Activated naive CD4-positive, alpha-beta T cell treated with Interleukin-2 at 50 U/mL for 16 hours (primary cell): ENCODE measurements at regions not wholly inside any gene's neighbourhood (a gene's known extent, or its start where the extent isn't known, plus 50 kb on each side); places are given as distances from the start of the nearest gene placed in this dataset.
"Not testable (repeated sequence)": the region's sequence is repeated elsewhere in the genome, so short reads cannot be mapped to it uniquely, and the experiment has no call there.

Experiments used
- DNase-seq: peaks from one replicate; pipeline ENCODE4 v3.0.0-alpha.2; 2020

- DNase-seq: no peak
These were observed 213.4 kb downstream of the PPP1R3A start for GRCh38 chr7:113705439-113705838.

- no peak for DNase-seq
These were observed 220.1 kb downstream of the PPP1R3A start for GRCh38 chr7:113698556-113699220.

- DNase-seq: no peak
These were observed 224.7 kb downstream of the PPP1R3A start for GRCh38 chr7:113694149-113694548.

GRCh38 chr7:113684165-113684564, 234.6 kb downstream of the PPP1R3A start:
- no peak for DNase-seq

- DNase-seq: no peak
These were observed 241.0 kb downstream of the PPP1R3A start for GRCh38 chr7:113677811-113678210.

- no peak for DNase-seq
These were observed 253.9 kb downstream of the PPP1R3A start for GRCh38 chr7:113664867-113665266.

GRCh38 chr7:113659416-113659815, 259.4 kb downstream of the PPP1R3A start:
- no peak for DNase-seq

GRCh38 chr7:113657603-113658002, 261.2 kb downstream of the PPP1R3A start:
- DNase-seq: no peak

GRCh38 chr7:113652501-113652900, 266.3 kb downstream of the PPP1R3A start:
- no peak for DNase-seq

GRCh38 chr7:113649556-113649955, 269.3 kb downstream of the PPP1R3A start:
- no peak for DNase-seq

- DNase-seq: no peak
These were observed 279.6 kb downstream of the PPP1R3A start for GRCh38 chr7:113639221-113639620.

- DNase-seq: no peak
These were observed 281.9 kb downstream of the PPP1R3A start for GRCh38 chr7:113636727-113637421.

- DNase-seq: no peak
These were observed 283.3 kb downstream of the PPP1R3A start for GRCh38 chr7:113635492-113635891.

GRCh38 chr7:113633073-113633472, 285.7 kb downstream of the PPP1R3A start:
- DNase-seq: no peak

GRCh38 chr7:113628948-113629847, 289.6 kb downstream of the PPP1R3A start:
- no peak for DNase-seq

- DNase-seq: no peak
These were observed 293.2 kb downstream of the PPP1R3A start for GRCh38 chr7:113625494-113626102.

GRCh38 chr7:113622796-113623195, 296.0 kb downstream of the PPP1R3A start:
- DNase-seq: no peak

- DNase-seq: no peak
These were observed 308.2 kb downstream of the PPP1R3A start for GRCh38 chr7:113610572-113610971.

- no peak for DNase-seq
These were observed 310.0 kb downstream of the PPP1R3A start for GRCh38 chr7:113608782-113609181.

GRCh38 chr7:113606325-113606724, 312.5 kb downstream of the PPP1R3A start:
- no peak for DNase-seq

GRCh38 chr7:113600428-113600827, 318.4 kb downstream of the PPP1R3A start:
- DNase-seq: not testable (repeated sequence)

GRCh38 chr7:113593455-113593854, 325.4 kb downstream of the PPP1R3A start:
- DNase-seq: not testable (repeated sequence)

GRCh38 chr7:113592924-113593323, 325.9 kb downstream of the PPP1R3A start:
- DNase-seq: not testable (repeated sequence)
